HK-2 (cell line): ENCODE measurements at regions not wholly inside any gene's neighbourhood (a gene's known extent, or its start where the extent isn't known, plus 50 kb on each side); places are given as distances from the start of the nearest gene placed in this dataset.

ENCODE experiments used
- DNase-seq: peaks from one replicate; pipeline ENCODE4 v3.0.0-alpha.2; 2018; ENCODE audit not compliant: unreplicated experiment

- peak; percentile 15 for DNase-seq
Measured at GRCh38 chr2:134141598-134142340, 112.1 kb upstream of the MGAT5 start.

GRCh38 chr2:134142341-134142738 is 111.5 kb upstream of the MGAT5 start:
- DNase-seq, result peak; percentile 52

GRCh38 chr2:134142903-134143302 is 111.0 kb upstream of the MGAT5 start:
- DNase-seq, result peak; percentile 49

GRCh38 chr2:134143568-134143967 is 110.3 kb upstream of the MGAT5 start:
- DNase-seq, result no peak

- no peak for DNase-seq
Measured at GRCh38 chr2:134144081-134144596, 109.7 kb upstream of the MGAT5 start.

GRCh38 chr2:134144651-134145050 is 109.2 kb upstream of the MGAT5 start:
- no peak for DNase-seq

GRCh38 chr2:134145519-134145918 is 108.4 kb upstream of the MGAT5 start:
- DNase-seq, result no peak

GRCh38 chr2:134146161-134146560 is 107.7 kb upstream of the MGAT5 start:
- no peak for DNase-seq

- DNase-seq, result no peak
Measured at GRCh38 chr2:134146620-134147019, 107.3 kb upstream of the MGAT5 start.

- no peak for DNase-seq
Measured at GRCh38 chr2:134148172-134148571, 105.7 kb upstream of the MGAT5 start.

- no peak for DNase-seq
Measured at GRCh38 chr2:134148843-134149472, 104.9 kb upstream of the MGAT5 start.

- DNase-seq, result no peak
Measured at GRCh38 chr2:134149904-134150303, 104.0 kb upstream of the MGAT5 start.

GRCh38 chr2:134150760-134151159 is 103.1 kb upstream of the MGAT5 start:
- no peak for DNase-seq

- no peak for DNase-seq
Measured at GRCh38 chr2:134152045-134153010, 101.5 kb upstream of the MGAT5 start.

- no peak for DNase-seq
Measured at GRCh38 chr2:134153294-134153880, 100.5 kb upstream of the MGAT5 start.

GRCh38 chr2:134154246-134154645 is 99.6 kb upstream of the MGAT5 start:
- no peak for DNase-seq

- no peak for DNase-seq
Measured at GRCh38 chr2:134155134-134155533, 98.7 kb upstream of the MGAT5 start.

- no peak for DNase-seq
Measured at GRCh38 chr2:134158295-134158694, 95.6 kb upstream of the MGAT5 start.

- no peak for DNase-seq
Measured at GRCh38 chr2:134161170-134161547, 92.7 kb upstream of the MGAT5 start.

- no peak for DNase-seq
Measured at GRCh38 chr2:134163336-134163735, 90.5 kb upstream of the MGAT5 start.

GRCh38 chr2:134164306-134164705 is 89.6 kb upstream of the MGAT5 start:
- DNase-seq, result no peak

- DNase-seq, result no peak
Measured at GRCh38 chr2:134167015-134167414, 86.9 kb upstream of the MGAT5 start.
